Left ventricle myocardium inferior (tissue), 1 donor: ENCODE measurements at regions not wholly inside any gene's neighbourhood (a gene's known extent, or its start where the extent isn't known, plus 50 kb on each side); places are given as distances from the start of the nearest gene placed in this dataset.

Experiments
- DNase-seq: peaks from one replicate; pipeline ENCODE4 v3.0.0-alpha.2; 2020
- H3K27ac ChIP-seq: fragments of 200-600 bp; replicated peaks from 2 replicates; pipeline ENCODE4 v1.8.0; 2021
- H3K27me3 ChIP-seq: fragments of 200-600 bp; 2 replicates; pipeline ENCODE4 v1.8.0; 2021; ENCODE audit warnings: low read depth
- H3K36me3 ChIP-seq: fragments of 200-600 bp; 2 replicates; pipeline ENCODE4 v1.8.0; 2021
- H3K4me1 ChIP-seq: fragments of 200-600 bp; 2 replicates; pipeline ENCODE4 v1.8.0; 2021
- H3K4me3 ChIP-seq: fragments of 200-600 bp; 2 replicates; pipeline ENCODE4 v1.8.0; 2021; ENCODE audit warnings: mild to moderate bottlenecking, moderate library complexity
- H3K9me3 ChIP-seq: fragments of 200-600 bp; replicated peaks from 2 replicates; pipeline ENCODE4 v1.8.0; 2021
- intact Hi-C: fragments of 100-400 bp; cut with micrococcal nuclease; formaldehyde crosslinking; loops from one replicate; pipeline ENCODE4 v1.11.0; 2022
- TF ChIP-seq, protein P1 (sequence below): fragments of 200-600 bp; IDR thresholded peaks from 2 replicates; pipeline ENCODE4 v1.8.0; 2021; ENCODE audit warnings: antibody characterized with exemption, mild to moderate bottlenecking, borderline replicate concordance
- donor health status: DM: no; HTN: yes; CAD: no; lungs with severe emphysema.

DNA sequence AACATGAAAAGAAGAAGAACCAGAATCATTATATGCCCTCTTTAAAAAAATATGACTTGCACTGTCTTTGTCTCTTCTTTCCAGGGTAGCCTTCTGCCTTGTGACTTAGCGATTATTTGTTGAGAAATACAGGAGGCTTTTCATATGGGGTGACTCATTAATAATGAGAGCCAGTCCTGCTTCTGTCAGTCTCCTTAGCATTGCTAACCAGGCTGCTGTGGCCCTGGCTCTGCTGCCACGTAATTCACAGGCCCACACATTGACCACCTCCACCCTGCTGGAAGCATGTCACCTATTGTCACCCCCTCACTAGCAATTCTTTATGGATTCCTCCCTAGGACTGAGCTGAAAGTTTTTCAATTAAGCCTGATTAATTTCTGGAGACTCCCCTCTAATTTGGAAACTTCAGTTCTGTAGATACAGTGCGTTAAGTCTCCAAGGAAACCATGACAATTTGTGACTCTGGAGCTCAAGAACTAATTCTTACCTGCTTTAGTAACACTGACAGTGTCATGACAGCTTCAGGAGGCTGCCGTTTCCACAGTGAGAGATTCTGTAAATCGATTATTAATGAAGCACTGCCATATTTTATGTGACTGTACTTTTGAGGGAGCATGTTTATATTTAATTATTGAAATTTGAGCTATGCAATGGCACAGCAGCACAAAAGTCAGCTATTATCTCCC, 267.9 kb upstream of the SP8 start:
- intact Hi-C loops: no loop called here
- Histone ChIP-seq H3K4me3 (no peak overlapping the region), H3K9me3 (peaks cover 8% of the 10 kb centered on the region), H3K27ac (no peak overlapping the region), H3K27me3 (no peaks in the 10 kb centered on the region), H3K36me3 (no peaks in the 10 kb centered on the region), H3K4me1 (no peaks in the 10 kb centered on the region)
- DNase-seq: no peak
- TF ChIP-seq, protein P1, sequence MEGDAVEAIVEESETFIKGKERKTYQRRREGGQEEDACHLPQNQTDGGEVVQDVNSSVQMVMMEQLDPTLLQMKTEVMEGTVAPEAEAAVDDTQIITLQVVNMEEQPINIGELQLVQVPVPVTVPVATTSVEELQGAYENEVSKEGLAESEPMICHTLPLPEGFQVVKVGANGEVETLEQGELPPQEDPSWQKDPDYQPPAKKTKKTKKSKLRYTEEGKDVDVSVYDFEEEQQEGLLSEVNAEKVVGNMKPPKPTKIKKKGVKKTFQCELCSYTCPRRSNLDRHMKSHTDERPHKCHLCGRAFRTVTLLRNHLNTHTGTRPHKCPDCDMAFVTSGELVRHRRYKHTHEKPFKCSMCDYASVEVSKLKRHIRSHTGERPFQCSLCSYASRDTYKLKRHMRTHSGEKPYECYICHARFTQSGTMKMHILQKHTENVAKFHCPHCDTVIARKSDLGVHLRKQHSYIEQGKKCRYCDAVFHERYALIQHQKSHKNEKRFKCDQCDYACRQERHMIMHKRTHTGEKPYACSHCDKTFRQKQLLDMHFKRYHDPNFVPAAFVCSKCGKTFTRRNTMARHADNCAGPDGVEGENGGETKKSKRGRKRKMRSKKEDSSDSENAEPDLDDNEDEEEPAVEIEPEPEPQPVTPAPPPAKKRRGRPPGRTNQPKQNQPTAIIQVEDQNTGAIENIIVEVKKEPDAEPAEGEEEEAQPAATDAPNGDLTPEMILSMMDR: no peak

DNA sequence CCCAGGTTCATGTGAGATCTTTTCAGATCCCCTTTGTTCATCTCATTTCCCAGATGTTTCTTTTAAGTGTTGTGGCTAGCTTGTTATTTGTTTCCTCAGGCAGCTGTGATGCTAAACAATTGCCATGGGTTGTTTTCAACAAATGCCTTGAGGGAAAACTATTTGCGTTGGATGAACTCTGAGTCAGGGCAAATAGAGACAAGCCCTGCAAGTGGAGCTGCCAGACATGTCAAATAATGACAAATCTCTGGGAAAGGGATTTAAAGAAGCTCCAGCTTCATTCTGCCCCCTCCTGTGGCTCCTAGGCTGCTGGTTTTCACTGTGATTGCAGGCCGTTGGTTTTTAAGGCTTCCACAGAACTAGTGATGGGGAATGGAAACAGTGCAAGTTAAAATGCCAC, 272.4 kb upstream of the SP8 start:
- H3K4me3 ChIP-seq: no peak overlapping the region
- peaks cover 21% of the 10 kb centered on the region for H3K9me3 ChIP-seq
- H3K4me1 ChIP-seq: no peaks in the 10 kb centered on the region
- no peak overlapping the region for H3K27ac ChIP-seq
- H3K36me3 ChIP-seq: no peaks in the 10 kb centered on the region
- intact Hi-C loops: no loop called here
- TF ChIP-seq, protein P1: no peak
- H3K27me3 ChIP-seq: no peaks in the 10 kb centered on the region
- DNase-seq: no peak

DNA sequence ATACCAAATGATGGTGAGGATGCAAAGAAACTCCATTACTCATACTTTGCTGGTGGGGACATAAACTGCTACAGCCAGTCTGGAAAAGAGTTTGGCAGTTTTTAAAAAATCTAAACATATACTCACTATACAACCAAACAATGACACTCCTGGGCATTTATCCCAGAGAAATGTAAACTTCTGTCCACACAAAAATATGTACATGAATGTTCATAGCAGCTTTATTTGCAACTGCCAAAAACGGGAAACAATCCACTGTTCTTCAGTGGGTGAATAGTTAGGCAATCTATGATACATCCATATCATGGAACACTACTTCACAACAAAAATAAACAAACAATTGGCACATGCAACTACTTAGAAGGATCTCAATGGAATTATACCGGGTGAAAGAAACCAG, 276.4 kb upstream of the SP8 start:
- H3K27me3 ChIP-seq: no peaks in the 10 kb centered on the region
- intact Hi-C loops: no loop called here
- H3K4me3 ChIP-seq: no peak overlapping the region
- no peak overlapping the region for H3K27ac ChIP-seq
- H3K4me1 ChIP-seq: no peaks in the 10 kb centered on the region
- peaks cover 21% of the 10 kb centered on the region for H3K9me3 ChIP-seq
- no peak for DNase-seq
- H3K36me3 ChIP-seq: no peaks in the 10 kb centered on the region
- TF ChIP-seq, protein P1: no peak

DNA sequence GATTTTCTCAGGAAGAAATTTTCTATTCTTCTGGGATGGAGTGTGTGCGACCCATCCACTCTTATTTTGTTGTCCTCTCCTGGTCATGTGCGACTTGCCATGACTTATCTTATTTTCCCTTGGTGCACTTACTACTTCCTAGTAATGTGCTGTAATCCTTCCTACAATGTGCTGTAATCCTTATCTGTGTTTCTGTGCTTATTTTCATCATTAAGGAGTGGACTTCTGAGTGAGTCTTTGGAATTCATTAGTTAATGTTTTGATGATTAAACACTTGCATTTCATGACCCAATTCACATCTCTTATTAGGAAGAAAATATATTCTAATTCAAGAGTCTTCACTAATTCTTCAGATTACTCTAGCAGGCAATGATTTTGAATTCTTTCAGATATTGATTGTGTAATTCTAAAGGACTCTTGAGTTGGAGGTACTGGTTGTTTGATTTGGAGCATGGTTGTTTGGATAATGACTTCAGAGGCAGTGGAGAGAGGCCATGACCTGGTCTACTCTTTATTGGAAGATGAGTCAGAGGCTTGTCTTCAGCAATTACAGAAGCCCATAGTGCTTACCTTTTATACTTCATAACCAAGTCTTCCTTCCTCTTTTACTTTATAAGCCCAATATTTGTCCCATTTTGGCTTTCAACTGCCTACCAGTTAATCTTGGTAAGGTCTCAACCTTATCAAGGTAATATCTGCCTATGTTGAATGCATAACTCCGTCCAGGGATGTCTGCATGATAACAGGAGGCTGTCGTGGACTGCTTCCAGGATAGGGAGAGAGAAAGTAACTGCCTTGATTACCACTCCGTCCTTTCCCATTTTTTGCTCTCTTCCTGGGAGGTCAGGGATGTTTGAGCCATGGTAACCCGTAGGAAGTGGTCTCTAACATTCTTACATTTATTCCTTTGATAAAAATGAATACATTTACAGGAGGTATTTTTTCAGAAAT, 278.3 kb upstream of the SP8 start:
- no peaks in the 10 kb centered on the region for H3K36me3 ChIP-seq
- no peaks in the 10 kb centered on the region for H3K27me3 ChIP-seq
- DNase-seq: no peak
- no peak overlapping the region for H3K27ac ChIP-seq
- H3K4me3 ChIP-seq: no peak overlapping the region
- intact Hi-C loops: no loop called here
- H3K9me3 ChIP-seq: peaks cover 13% of the 10 kb centered on the region
- TF ChIP-seq, protein P1: no peak
- no peaks in the 10 kb centered on the region for H3K4me1 ChIP-seq

DNA sequence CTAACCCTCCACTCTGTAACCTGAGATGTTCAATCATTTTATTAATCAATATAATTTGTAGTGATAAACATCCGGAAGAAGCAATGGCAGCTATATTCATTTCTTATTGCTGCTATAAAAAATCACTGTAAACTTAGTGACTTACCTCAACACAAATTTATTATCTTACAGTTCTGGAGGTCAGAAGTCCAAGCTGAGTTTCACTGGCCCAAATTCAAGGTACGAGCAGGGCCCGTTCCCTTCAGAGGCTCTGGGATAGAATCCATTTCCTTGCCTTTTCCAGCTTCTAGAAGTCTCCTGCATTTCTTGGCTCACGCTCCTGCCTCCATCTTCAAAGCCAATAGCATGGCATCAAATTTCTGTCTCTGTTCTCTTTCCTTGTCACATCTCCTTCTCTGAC, 279.5 kb upstream of the SP8 start:
- Histone ChIP-seq H3K4me3 (no peak overlapping the region), H3K4me1 (no peaks in the 10 kb centered on the region), H3K36me3 (no peaks in the 10 kb centered on the region), H3K27ac (no peak overlapping the region), H3K9me3 (peaks cover 13% of the 10 kb centered on the region), H3K27me3 (no peaks in the 10 kb centered on the region)
- intact Hi-C loops: no loop called here
- TF ChIP-seq, protein P1: no peak
- DNase-seq: no peak
